Astrocyte (in vitro differentiated cells and primary cell): ENCODE measurements at regions not wholly inside any gene's neighbourhood (a gene's known extent, or its start where the extent isn't known, plus 50 kb on each side); places are given as distances from the start of the nearest gene placed in this dataset.

Experiments
- EZH2 ChIP-seq: IDR thresholded peaks from 2 replicates; pipeline ENCODE4 v1.6.1; 2012; ENCODE audit warnings: mild to moderate bottlenecking, low read length, inconsistent platforms; ENCODE audit not compliant: insufficient read depth
- TF ChIP-seq, protein P1 (sequence below): IDR thresholded peaks from 2 replicates; pipeline ENCODE4 v1.5.1; 2011; ENCODE audit warnings: low read depth, mild to moderate bottlenecking, inconsistent platforms, low read length, moderate library complexity; ENCODE audit not compliant: insufficient read depth

DNA sequence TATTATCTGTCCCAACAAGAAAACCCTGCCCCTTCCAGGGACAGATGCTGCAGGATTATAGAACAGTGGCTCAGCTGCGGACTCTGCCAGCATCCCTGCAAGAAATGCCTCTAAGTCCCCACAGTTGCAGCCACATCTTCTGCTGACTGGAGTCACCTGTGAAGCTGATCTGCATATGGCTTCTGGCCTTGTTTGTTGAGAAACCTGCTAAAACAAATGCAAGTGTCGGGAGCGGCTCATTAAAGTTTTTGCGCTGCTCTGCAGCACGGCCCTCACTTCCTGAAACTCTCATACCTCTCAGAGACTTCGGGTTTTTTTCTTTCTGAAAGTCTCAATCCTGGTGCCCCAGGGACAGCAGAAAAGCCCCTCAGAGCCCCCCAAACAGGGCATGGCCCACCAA is 725.0 kb downstream of the UQCRFS1 start:
- no peak for TF ChIP-seq EZH2
- TF ChIP-seq, protein P1, sequence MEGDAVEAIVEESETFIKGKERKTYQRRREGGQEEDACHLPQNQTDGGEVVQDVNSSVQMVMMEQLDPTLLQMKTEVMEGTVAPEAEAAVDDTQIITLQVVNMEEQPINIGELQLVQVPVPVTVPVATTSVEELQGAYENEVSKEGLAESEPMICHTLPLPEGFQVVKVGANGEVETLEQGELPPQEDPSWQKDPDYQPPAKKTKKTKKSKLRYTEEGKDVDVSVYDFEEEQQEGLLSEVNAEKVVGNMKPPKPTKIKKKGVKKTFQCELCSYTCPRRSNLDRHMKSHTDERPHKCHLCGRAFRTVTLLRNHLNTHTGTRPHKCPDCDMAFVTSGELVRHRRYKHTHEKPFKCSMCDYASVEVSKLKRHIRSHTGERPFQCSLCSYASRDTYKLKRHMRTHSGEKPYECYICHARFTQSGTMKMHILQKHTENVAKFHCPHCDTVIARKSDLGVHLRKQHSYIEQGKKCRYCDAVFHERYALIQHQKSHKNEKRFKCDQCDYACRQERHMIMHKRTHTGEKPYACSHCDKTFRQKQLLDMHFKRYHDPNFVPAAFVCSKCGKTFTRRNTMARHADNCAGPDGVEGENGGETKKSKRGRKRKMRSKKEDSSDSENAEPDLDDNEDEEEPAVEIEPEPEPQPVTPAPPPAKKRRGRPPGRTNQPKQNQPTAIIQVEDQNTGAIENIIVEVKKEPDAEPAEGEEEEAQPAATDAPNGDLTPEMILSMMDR = no peak
